ENCODE measurements at regions not wholly inside any gene's neighbourhood (a gene's known extent, or its start where the extent isn't known, plus 50 kb on each side); places are given as distances from the start of the nearest gene placed in this dataset.

- no peak for TF ChIP-seq YY1 (IDR thresholded peaks at IDR 0.05)
- TF ChIP-seq, protein P1, sequence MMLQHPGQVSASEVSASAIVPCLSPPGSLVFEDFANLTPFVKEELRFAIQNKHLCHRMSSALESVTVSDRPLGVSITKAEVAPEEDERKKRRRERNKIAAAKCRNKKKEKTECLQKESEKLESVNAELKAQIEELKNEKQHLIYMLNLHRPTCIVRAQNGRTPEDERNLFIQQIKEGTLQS (IDR thresholded peaks at IDR 0.05) = no peak
Observed at GRCh38 chr19:30086220-30086619, 144.2 kb downstream of the URI1 start (continued).

DNA sequence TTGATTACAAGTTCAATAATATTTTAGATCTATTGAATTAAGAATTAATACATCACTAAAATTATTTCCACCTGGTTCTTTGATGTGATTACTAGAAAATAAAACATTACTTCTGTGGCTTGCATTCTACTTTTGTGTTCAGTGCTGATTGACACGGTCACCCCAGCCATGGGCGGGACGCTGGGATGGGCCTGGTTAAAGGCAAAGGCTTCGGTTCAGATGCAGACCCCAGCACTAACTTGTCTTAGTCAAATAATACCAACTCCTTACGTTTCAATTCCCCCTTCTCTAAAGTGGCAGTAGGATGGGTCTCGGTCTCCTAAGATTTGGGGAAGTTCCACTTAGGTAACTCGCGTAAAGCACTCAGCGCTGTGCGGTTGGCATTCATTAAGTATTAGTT is 144.9 kb downstream of the URI1 start:
- WGBS = 94% methylated on average over 10 of the region's 10 CpGs

More for the DNA sequence above, 144.9 kb downstream of the URI1 start:
- no peak for TF ChIP-seq MAX (IDR thresholded peaks at IDR 0.05)
- no peak for TF ChIP-seq RAD21 (IDR thresholded peaks at IDR 0.05)
- no peak for TF ChIP-seq HNF4A (conservative IDR thresholded peaks at IDR 0.05)
- TF ChIP-seq RXRA (IDR thresholded peaks at IDR 0.05) = no peak
- no peak for TF ChIP-seq REST (IDR thresholded peaks at IDR 0.05)
- no peak for TF ChIP-seq EGR1 (IDR thresholded peaks at IDR 0.05; ENCODE audit: low read depth in 2 of 2)
- no peak for TF ChIP-seq GABPA (IDR thresholded peaks at IDR 0.05 in 1 of 2, conservative IDR thresholded peaks at IDR 0.05 in 1 of 2)
- TF ChIP-seq YY1 (IDR thresholded peaks at IDR 0.05) = no peak
- no peak for TF ChIP-seq ZBTB33 (IDR thresholded peaks at IDR 0.05)
- H3K36me3 ChIP-seq (ENCODE audit: control insufficient read depth in 4 of 4, insufficient read depth in 3 of 4, low read depth in 1 of 4, low read length in 3 of 4) = no peaks in the 10 kb centered on the region
- no peak for DNase-seq (ENCODE audit: low spot score)
- no peak overlapping the region for H3K4me3 ChIP-seq (ENCODE audit: low read depth in 1 of 3, low read length in 3 of 3)
- no peak overlapping the region for H3K27ac ChIP-seq (ENCODE audit: low read depth in 1 of 2, low read length in 2 of 2)
- H3K4me1 ChIP-seq (ENCODE audit: control insufficient read depth in 4 of 4, insufficient read depth in 4 of 4, low read length in 3 of 4) = no peaks in the 10 kb centered on the region
- no peaks in the 10 kb centered on the region for H3K27me3 ChIP-seq (ENCODE audit: control insufficient read depth in 4 of 4, insufficient read depth in 4 of 4, low read length in 3 of 4)
- H3K9me3 ChIP-seq (ENCODE audit: control insufficient read depth in 4 of 4, low read length in 3 of 4) = no peaks in the 10 kb centered on the region
- no peak overlapping the region for H3K9ac ChIP-seq (ENCODE audit: low read depth in 1 of 2, low read length in 2 of 2)

All from liver (tissue), 7 donors.